ENCODE measurements at regions not wholly inside any gene's neighbourhood (a gene's known extent, or its start where the extent isn't known, plus 50 kb on each side); places are given as distances from the start of the nearest gene placed in this dataset.

DNA sequence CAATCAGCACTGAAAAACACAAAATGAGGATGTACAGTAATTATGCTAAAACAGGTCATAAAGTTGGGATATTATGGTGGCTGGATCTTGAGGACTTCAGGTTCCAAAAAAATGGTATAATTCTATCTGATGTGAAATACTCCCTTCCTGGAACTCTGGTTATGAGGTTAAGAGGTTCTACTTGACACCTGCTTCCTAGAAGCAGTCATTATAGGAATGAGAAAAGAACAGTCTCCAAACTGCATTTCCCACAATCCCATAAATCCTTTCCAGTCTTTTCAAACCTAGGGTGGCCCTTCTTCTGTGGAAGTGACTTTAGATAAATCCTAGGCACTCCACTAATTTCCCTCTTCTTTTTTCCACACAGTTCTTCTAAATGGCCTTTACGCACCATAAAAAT, 63.7 kb upstream of the OR10AD1 start:
- TF ChIP-seq YY1 (IDR thresholded peaks at IDR 0.05; ENCODE audit: low read depth) (no peak), TAF1 (IDR thresholded peaks at IDR 0.05; ENCODE audit: low read depth) (no peak), EP300 (IDR thresholded peaks at IDR 0.05; ENCODE audit: borderline replicate concordance) (no peak), CEBPB (IDR thresholded peaks at IDR 0.05) (no peak), ZBTB7A (IDR thresholded peaks at IDR 0.05; ENCODE audit: low read depth) (no peak), EGR1 (IDR thresholded peaks at IDR 0.05) (no peak), FOXM1 (IDR thresholded peaks at IDR 0.05; ENCODE audit: borderline replicate concordance, low read depth) (no peak)
- TF ChIP-seq, protein P1, sequence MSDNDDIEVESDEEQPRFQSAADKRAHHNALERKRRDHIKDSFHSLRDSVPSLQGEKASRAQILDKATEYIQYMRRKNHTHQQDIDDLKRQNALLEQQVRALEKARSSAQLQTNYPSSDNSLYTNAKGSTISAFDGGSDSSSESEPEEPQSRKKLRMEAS (IDR thresholded peaks at IDR 0.05), result no peak
- TF ChIP-seq, protein P2, sequence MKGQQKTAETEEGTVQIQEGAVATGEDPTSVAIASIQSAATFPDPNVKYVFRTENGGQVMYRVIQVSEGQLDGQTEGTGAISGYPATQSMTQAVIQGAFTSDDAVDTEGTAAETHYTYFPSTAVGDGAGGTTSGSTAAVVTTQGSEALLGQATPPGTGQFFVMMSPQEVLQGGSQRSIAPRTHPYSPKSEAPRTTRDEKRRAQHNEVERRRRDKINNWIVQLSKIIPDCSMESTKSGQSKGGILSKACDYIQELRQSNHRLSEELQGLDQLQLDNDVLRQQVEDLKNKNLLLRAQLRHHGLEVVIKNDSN (IDR thresholded peaks at IDR 0.05), result no peak
- TF ChIP-seq, protein P3, sequence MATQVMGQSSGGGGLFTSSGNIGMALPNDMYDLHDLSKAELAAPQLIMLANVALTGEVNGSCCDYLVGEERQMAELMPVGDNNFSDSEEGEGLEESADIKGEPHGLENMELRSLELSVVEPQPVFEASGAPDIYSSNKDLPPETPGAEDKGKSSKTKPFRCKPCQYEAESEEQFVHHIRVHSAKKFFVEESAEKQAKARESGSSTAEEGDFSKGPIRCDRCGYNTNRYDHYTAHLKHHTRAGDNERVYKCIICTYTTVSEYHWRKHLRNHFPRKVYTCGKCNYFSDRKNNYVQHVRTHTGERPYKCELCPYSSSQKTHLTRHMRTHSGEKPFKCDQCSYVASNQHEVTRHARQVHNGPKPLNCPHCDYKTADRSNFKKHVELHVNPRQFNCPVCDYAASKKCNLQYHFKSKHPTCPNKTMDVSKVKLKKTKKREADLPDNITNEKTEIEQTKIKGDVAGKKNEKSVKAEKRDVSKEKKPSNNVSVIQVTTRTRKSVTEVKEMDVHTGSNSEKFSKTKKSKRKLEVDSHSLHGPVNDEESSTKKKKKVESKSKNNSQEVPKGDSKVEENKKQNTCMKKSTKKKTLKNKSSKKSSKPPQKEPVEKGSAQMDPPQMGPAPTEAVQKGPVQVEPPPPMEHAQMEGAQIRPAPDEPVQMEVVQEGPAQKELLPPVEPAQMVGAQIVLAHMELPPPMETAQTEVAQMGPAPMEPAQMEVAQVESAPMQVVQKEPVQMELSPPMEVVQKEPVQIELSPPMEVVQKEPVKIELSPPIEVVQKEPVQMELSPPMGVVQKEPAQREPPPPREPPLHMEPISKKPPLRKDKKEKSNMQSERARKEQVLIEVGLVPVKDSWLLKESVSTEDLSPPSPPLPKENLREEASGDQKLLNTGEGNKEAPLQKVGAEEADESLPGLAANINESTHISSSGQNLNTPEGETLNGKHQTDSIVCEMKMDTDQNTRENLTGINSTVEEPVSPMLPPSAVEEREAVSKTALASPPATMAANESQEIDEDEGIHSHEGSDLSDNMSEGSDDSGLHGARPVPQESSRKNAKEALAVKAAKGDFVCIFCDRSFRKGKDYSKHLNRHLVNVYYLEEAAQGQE (IDR thresholded peaks at IDR 0.05; ENCODE audit: low read depth), result no peak
